ENCODE measurements at regions not wholly inside any gene's neighbourhood (a gene's known extent, or its start where the extent isn't known, plus 50 kb on each side); places are given as distances from the start of the nearest gene placed in this dataset.
A peak's percentile ranks its signal among the peaks of the same experiment; 100 is the strongest.

GRCh38 chr13:33583398-33583797, 234.6 kb upstream of the RFC3 start:
- WGBS, 2 donors, result 89 to 98% methylated on average over 2 of the region's 2 CpGs
- Histone ChIP-seq H3K4me3 (no peak overlapping the region), H3K36me3 (no peaks in the 10 kb centered on the region), H3K9me3 (no peaks in the 10 kb centered on the region), H3K27ac (no peak overlapping the region), H3K27me3 (no peaks in the 10 kb centered on the region), H3K4me1 (no peaks in the 10 kb centered on the region)
- no peak for DNase-seq (ENCODE audit: low spot score in 2 of 2)
- TF ChIP-seq POLR2A (IDR thresholded peaks at IDR 0.05) (no peak), CTCF (IDR thresholded peaks at IDR 0.05) (no peak), EP300 (IDR thresholded peaks at IDR 0.05) (no peak)

- H3K4me1 ChIP-seq, result no peaks in the 10 kb centered on the region
- H3K4me3 ChIP-seq, result no peak overlapping the region
- H3K9me3 ChIP-seq, result no peaks in the 10 kb centered on the region
- 82 to 92% methylated on average over 6 of the region's 6 CpGs for WGBS, 2 donors
- no peaks in the 10 kb centered on the region for H3K36me3 ChIP-seq
- no peaks in the 10 kb centered on the region for H3K27me3 ChIP-seq
- H3K27ac ChIP-seq, result no peak overlapping the region
- DNase-seq (ENCODE audit: low spot score in 2 of 2), result no peak
- TF ChIP-seq POLR2A (IDR thresholded peaks at IDR 0.05) (no peak), CTCF (IDR thresholded peaks at IDR 0.05) (no peak), EP300 (IDR thresholded peaks at IDR 0.05) (no peak)
Measured at GRCh38 chr13:33590936-33591335, 227.0 kb upstream of the RFC3 start.

- Histone ChIP-seq H3K27me3 (no peaks in the 10 kb centered on the region), H3K4me1 (peaks cover 0 to 16% (median 7%) of the 10 kb centered on the region in 4 donors), H3K27ac (no peak overlapping the region), H3K4me3 (no peak overlapping the region), H3K36me3 (peaks cover 0 to 11% (median 0%) of the 10 kb centered on the region in 3 donors), H3K9me3 (peaks cover 0 to 20% (median 0%) of the 10 kb centered on the region in 4 donors)
- WGBS, 2 donors, result 45 to 46% methylated on average over 7 of the region's 7 CpGs
- DNase-seq (ENCODE audit: low spot score in 2 of 2), result no peak
- TF ChIP-seq EP300 (IDR thresholded peaks at IDR 0.05) (no peak), CTCF (IDR thresholded peaks at IDR 0.05) (no peak), POLR2A (IDR thresholded peaks at IDR 0.05) (no peak)
Measured at GRCh38 chr13:33606692-33607091, 211.3 kb upstream of the RFC3 start.

GRCh38 chr13:33610438-33611120, 207.4 kb upstream of the RFC3 start:
- TF ChIP-seq POLR2A (IDR thresholded peaks at IDR 0.05), result no peak
- TF ChIP-seq EP300 (IDR thresholded peaks at IDR 0.05), result no peak
- no peak for TF ChIP-seq CTCF (IDR thresholded peaks at IDR 0.05)
- DNase-seq (ENCODE audit: low spot score in 2 of 2), result no peak
- Histone ChIP-seq H3K27ac (peak overlapping the region; percentile 31 to 84 (median 64)), H3K27me3 (no peaks in the 10 kb centered on the region), H3K4me3 (peak overlapping the region; percentile 1 to 39 (median 27)), H3K4me1 (peaks cover 0 to 19% (median 7%) of the 10 kb centered on the region in 4 donors), H3K9me3 (peaks cover 0 to 2% (median 0%) of the 10 kb centered on the region in 4 donors), H3K36me3 (no peaks in the 10 kb centered on the region)
- WGBS, 2 donors, result 45 to 47% methylated on average over 27 of the region's 27 CpGs

GRCh38 chr13:33611121-33611805, 206.7 kb upstream of the RFC3 start:
- TF ChIP-seq EP300 (IDR thresholded peaks at IDR 0.05) (peak in 1 of 2 donors; percentile 55), CTCF (IDR thresholded peaks at IDR 0.05) (no peak), POLR2A (IDR thresholded peaks at IDR 0.05) (no peak)
- Histone ChIP-seq H3K36me3 (no peaks in the 10 kb centered on the region), H3K4me3 (peak overlapping the region; percentile 1 to 39 (median 27)), H3K27ac (peak overlapping the region; percentile 31 to 84 (median 64)), H3K27me3 (no peaks in the 10 kb centered on the region), H3K9me3 (no peaks in the 10 kb centered on the region), H3K4me1 (peaks cover 0 to 19% (median 7%) of the 10 kb centered on the region in 4 donors)
- DNase-seq (ENCODE audit: low spot score in 2 of 2), result peak; percentile 35 to 41
- WGBS, 2 donors, result 32 to 35% methylated on average over 14 of the region's 14 CpGs
